ENCODE measurements at regions not wholly inside any gene's neighbourhood (a gene's known extent, or its start where the extent isn't known, plus 50 kb on each side); places are given as distances from the start of the nearest gene placed in this dataset.
"Not testable (repeated sequence)": the region's sequence is repeated elsewhere in the genome, so short reads cannot be mapped to it uniquely, and the experiment has no call there.

DNA sequence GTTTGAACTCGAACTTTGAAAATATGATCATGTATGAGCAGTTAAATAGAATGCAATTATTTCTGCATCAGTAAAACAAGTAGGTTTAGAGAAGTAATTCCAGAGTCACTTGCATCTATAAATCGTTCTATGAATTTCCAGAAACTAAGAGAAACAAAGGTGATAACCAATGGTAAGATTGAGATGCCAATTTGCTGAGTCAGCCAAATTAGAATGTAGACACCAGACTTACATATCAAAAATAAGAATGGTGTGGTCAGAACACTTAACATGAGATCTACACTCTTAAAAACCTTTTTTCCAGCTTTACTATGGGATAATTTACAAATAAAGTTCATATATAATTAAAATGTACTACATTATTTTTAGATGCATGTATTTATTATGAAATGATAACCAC lies 1435.9 kb downstream of the OTOL1 start:
- DNase-seq, result no peak

DNA sequence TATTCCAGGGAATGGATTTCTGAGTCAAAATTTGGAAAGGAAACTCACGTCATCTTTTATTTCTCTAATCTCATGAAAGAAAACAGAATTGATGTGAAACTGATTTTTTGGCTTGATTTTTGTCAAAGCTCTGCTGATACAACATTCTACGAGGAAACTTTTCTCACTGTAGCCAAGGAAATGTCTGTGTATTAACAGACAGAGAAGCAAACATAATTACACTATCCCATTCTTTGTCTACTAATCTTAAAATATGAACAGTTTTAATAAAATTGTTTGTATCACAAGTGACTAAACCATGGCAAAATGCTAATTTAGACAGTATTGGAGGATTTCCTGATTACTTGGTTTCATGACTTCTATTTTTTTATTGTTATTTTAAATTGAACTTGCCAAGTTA lies 1437.0 kb downstream of the OTOL1 start:
- DNase-seq, result no peak

DNA sequence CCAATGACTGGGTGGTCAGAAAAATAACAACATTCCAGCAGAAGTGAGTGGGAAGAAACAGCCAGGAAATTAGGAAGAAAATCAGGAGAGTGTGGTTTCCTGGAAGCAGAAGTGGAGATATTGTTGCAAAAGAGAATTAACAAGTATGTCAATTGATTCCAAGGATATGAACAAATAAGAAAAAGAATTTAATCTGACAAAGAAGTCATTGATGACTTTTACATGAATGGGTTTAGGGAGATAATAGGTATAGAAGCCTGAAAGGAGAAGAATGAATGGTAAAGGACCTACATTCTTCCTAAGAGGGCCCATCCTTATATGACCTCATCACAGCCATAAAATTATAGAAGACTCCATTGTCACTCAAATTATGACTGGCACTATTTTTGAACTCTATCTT lies 1440.1 kb downstream of the OTOL1 start:
- no peak for DNase-seq

DNA sequence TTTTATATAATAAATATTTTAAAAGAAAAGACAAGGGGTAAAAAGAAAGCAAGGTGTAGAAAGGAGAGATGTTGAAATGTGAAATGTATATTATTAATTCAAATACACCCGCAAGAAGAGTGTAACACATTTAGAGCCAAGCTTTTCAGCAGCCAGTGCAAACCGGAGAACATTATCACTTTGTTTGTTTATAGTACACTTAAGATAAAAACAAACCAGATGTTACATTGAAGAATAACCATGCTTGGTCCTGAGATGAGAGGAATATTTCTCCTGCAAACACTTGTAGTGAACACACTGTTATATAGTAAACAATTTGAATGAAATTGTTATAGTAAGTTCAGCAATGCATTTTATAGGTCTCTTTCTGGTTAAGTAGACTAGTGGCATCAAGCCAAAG lies 1441.5 kb downstream of the OTOL1 start:
- no peak for DNase-seq

DNA sequence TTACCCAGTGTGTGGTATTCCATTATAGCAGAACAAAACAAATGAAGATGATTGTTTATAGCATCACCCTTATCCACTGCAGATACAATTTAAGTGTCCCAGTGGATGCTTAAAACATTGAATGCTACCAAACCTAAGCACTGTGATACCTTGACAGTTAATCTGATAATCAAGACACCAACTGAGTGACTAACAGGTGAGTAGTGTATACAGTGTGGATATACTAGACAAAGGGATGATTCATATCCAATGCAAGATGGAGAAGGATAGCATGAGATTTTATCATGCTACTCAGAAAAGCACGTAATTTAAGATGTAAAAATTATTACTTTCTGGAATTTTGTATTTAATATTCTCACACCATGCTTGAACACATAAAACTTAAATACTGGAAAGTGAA lies 1449.0 kb downstream of the OTOL1 start:
- DNase-seq, result no peak

DNA sequence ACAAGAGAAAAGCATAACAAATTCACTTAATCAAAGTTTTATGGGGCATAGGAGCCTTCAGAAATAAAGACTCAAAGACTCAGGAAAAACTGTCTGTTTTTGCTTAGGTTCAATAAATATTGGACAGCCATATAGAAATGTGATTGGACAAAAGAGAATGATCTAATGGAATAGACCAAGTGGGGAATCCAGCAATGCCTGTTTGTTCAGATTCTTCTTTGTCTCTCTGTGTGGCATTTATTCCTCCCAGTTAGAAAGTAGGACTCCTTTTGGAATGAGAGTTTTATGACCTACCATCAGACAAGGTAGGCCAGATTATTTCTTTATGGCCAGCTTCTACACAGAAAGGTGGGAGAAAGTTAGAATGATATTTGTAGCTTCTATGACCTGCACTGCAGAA lies 1460.1 kb downstream of the OTOL1 start:
- no peak for DNase-seq

DNA sequence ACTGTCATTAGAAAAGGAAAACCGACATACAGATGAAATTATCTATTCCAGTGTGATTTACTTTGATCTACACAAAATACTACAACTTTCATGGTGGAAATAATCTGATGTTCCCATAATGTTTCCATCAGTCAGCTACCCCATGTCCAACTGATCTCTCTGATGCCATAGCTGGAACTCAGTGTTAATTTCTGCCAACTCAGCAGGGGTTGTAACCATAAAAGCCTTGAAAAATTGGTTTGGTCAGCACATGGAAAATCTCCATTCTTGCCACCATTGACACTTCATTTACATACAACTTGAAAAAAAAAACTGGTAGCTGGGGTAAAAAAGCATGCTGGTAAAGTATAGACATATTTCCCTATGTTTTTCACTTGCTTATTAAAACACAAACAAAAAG lies 1463.7 kb downstream of the OTOL1 start:
- no peak for DNase-seq

DNA sequence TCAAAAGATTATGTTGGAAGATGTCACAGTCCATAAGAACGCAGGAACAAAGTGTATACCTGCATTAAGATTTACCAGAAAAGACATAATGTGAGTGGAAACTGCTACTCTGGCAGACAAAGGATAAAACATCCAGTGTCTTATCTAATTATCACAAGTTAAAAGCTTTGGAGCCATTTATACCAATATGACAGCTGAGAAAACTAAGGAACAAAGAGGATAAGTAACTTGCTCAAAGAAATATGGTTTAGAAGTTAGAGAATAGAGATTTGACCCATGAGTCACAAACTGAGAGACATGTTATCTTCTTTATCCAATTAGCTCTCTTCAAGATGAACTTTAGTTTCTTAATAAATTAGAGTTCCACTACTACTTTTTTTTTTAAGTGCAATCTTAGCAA lies 1473.7 kb downstream of the OTOL1 start:
- DNase-seq, result no peak

DNA sequence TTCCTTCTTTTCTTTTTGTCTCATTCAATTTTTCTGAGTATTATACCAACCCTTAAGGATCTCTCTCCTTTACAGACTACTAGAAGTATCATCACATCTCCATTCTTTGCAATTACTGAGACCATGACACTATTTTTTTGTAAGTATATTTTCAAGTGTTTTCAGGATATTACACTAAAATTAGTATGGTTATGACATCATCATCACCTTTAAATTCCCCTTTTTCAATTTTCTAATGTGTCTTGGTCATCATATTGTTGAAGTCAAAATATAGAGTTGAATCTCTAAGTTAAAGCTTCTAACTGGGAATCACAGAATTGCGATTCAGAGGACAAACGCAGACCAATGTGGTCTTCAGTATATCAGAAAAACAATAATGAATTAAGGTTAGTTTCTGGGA lies 1475.1 kb downstream of the OTOL1 start:
- no peak for DNase-seq

DNA sequence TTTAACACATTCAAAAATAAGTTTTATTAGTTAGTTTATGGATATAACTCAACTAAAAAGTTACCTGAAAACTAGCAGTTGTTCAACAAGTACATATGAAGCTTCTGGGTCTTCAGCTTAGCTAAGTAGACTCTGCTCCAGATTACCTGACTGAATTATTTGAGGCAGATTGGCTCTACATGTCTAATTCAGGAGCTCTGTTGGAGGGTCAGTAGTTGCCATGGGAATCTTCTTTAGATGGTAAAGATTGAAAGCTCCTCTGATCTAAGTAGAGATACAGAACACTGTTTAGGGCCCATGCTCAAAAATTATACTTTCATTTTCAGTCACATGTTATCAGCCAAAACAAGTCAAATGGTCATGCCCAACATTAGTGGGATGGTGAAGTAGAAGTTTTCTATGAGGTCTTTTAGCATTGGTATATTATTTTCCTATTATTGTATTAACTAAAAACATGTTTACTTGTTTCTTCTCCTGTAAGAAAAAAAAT lies 1476.9 kb downstream of the OTOL1 start:
- DNase-seq, result no peak

DNA sequence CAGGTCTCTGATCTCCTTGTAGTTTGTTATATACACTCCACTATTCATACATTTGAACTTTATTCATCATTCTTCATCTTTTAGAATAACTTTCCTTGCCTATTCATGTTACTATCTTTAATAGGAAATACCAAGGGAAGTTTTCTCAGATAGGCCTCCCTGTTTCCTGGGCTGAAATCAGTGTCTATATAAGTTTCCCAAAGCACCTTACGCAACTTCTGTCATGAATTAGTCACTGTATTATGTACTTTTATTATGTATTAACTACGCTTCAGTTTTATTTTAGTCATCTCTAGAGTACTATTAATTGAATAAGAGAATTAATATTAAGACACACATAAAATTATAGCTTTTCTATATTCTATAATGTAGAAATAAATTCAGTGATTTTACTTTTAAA lies 1481.5 kb downstream of the OTOL1 start:
- no peak for DNase-seq

DNA sequence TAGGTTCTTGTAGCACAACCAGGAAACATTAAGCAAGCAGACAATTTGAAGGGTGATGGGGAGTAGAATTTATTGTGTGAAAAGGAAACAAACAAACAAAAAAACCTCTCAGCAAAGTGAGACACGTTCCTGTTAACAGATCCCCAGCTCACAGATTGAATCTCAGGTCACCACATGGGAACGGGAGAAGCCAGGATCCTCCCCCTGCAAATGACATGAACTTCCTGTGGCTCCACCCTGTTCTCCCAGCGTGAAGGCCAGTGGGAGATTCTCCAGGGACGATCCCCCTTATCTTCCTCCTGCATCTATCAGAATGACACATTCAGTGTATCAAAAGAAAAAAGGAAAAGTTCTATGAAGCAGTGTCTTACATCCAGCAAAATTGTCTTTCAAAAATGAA lies 1488.1 kb downstream of the OTOL1 start:
- DNase-seq, result peak; percentile 3

DNA sequence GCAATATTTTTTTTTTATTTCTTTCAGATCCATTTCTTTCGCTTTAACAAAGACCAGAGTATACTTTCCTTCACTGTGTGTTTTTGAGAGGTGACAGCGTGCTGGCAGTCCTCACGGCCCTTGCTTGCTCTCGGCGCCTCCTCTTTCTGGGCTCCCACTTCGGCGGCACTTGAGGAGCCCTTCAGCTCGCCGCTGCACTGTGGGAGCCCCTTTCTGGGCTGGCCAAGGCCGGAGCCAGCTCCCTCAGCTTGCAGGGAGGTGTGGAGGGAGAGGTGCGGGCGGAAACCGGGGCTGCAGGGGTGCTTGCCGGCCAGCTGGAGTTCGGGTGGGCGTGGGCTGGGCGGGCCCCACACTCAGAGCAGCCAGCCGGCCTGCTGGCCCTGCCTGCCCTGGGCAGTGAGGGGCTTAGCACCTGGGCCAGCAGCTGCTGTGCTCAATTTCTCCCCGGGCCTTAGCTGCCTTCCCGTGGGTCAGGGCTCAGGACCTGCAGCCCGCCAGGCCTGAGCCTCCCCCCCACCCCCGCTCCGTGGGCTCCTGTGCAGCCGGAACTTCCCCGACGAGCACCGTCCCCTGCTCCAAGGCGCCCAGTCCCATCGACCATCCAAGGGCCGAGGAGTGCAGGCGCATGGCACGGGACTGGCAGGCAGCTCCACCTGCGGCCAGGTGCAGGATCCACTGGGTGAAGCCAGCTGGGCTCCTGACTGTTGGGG lies 1490.6 kb downstream of the OTOL1 start:
- DNase-seq, result not testable (repeated sequence)

DNA sequence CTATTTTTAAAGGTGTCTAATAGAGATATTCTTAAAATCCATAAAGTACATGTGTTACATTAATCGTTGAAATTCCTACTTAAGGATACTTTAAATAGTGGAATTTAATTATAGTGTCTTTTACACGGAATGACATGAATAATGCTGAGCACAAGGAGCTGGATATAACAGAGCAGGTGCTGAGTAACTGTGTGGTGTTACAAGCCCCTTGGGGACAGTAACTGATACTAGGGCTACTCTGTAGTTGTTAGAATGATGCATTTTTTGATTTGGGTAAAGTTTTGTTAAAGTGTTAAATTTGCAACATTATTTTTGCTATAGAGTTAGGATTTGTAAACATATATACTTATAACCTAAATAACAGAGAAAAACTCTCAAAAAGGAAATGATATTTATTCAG lies 1496.1 kb downstream of the OTOL1 start:
- DNase-seq, result no peak

DNA sequence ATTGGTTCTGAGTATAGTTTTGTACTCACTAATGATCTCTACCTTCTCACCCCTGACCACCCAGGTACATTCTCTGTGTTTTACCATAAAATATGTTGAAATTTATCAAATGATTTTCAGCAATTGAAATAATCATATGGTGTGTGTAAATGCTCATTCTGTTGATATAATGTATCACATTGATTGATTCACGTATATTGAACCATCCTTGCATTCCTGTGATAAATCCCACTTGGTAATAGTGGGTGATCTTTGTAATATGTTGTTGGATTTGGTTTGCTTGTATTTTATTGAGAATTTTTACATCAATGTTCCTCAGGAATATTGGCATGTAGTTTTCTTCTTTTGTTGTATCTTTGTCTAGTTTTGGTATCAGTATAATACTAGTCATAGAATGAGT lies 1497.6 kb downstream of the OTOL1 start:
- DNase-seq, result no peak

DNA sequence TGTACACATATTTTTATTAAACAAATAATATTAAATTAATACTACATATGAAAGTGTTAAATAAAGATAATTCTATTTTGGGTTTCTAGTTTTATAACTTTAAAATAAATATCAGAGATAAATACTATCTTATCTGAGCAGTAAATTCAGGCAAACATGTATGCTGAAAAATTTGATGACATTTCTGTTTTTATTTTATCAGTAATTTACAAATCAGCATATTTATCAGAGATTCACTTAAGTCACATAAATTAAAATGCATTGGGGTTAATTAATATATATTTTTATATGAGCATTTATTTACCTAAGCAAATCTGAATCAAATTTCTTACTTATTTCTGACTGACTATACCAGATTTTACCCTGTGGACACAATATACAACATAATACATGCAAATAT lies 1499.8 kb downstream of the OTOL1 start:
- no peak for DNase-seq

DNA sequence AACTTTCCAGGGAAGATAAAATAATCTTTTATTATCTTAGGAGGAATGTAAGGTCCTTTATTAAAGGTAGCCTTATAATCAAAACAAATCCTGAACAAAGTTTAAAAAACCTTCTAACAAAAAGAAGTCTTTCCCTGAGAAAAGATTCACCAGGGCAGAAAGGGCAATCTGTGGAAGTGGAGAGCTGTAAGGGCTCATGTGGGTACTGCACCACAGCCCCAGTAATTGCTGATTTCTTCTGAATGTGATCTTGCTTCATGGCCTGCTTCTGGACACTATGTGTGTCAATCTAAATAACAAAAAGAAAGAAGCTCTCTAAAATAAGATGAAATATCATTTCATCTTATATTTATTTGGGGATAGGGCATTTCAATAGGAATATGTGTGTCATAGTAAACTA lies 1501.6 kb downstream of the OTOL1 start:
- DNase-seq, result no peak

DNA sequence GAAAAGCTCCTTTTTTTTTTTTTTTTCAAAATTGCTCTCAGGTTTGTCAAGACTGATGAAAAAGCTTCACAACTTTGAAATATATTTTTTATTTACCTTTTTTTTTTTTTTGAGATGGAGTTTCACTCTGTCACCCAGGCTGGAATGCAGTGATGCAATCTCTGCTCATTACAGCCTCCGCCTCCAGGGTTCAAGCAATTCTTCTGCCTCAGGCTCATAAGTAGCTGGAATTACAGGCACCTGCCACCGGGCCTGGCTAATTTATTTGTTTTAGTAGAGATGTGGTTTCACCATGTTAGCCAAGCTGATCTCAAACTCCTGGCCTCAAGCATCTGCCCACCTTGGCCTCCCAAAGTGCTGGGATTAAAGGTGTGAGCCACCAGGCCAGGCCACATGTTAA lies 1515.0 kb downstream of the OTOL1 start:
- DNase-seq, result no peak

DNA sequence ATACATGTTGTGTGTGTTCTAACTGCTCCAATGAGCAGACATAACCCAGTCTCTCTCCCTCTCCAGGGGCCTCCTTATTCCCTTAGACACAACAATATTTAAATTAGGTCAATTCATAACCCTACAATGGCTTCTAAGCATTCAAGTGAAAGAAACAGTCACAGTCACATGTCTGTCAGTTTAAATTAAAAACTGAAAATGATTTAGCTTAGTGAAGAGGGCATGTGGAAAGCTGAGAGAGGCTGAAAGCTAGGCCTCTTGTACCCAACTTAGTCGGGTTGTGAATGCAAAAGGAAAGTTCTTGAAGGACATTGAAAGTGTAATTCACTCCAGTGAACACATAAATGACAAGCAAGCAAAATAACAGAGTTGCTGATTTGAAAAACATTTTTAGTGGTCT lies 1519.6 kb downstream of the OTOL1 start:
- DNase-seq, result no peak

DNA sequence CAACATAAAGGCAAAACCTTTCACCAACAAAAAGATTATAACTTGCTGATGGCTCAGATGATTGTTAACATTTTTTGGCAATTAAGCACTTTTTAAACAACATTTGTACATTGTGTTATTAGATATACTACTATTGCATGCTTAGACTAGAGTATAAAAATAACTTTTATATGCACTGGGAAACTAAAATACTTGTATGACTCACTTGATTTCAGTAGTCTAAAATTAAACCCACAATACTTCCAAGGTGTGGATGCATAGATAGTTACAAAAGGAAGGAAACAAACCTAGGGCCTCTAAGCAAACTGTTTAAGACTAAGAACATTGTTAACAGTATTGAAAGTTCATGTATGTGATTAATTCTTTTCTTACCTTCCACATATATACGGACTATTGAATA lies 1521.5 kb downstream of the OTOL1 start:
- no peak for DNase-seq

DNA sequence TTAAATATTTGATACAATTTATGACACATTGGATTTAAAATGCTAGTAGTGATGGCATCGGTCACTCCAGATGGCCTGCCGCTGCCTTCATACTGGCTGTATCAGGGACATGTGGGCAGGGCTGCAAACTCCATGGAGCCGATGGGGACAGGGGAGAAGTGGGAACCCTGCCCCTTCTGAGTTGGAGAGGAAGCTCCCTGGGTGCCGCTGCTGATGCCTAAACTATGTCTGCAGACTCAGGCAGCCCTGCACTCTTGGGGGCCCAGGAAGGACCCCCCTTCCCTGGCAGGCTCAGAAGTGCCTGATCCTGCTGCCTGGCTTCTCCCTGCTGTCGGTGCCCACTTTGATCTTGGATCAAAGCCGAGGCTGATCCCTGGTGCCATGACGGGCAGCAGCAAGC lies 1522.1 kb downstream of the OTOL1 start:
- DNase-seq, result no peak

DNA sequence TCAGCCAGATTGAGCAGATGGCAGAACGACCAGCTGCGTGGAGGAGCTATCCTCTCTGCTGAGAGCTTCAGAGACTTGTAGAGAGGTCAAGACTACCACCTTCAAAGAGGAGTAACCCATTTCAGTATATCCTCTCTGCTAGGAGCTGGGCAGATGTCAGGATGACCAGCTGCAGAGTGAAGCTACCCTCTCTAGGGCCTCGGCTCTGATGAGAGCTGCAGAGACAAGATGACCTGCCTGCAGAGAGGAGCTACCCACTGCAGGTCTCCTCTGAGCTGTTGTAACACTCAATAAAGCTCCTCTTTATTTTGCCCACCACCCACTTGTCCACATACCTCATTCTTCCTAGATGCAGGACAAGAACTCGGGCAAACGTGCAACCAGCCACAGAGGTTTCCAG lies 1522.7 kb downstream of the OTOL1 start:
- DNase-seq, result no peak

DNA sequence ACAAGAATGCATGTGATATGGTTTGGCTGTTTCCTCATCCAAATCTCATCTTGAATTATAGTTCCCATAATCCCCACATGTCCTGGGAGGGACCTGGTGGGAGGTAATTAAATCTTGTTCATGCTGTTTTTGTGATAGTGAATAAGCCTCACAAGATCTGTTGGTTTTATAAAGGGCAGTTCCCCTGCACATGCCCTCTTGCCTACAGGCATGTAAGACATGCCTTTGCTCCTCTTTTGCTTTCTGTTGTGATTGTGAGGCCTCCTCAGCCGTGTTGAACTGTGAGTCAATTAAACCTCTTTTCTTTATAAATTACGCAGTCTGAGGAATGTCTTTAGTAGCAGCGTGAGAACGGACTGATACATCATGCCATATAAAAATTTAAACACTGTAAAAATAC lies 1537.0 kb downstream of the OTOL1 start:
- DNase-seq, result no peak

DNA sequence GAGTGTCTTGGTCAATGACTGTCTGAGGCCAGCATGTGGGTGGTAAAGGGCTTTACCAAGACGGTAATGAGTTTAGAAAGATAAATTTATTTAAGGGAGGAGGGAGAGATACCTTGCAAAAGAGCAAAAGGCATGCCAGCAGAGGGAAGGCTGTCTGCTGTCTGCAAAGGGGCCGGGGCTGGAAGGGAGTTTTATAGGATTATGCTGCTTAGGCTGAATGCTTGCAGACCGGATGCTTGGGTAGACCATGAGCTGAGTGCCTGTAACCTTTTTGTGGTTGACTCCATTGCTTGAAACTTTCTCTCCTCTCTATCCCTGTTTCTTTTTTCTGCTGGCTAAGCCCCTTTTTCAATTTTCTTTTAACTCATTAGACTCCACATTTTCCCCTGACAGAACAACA lies 1543.0 kb downstream of the OTOL1 start:
- DNase-seq, result no peak

DNA sequence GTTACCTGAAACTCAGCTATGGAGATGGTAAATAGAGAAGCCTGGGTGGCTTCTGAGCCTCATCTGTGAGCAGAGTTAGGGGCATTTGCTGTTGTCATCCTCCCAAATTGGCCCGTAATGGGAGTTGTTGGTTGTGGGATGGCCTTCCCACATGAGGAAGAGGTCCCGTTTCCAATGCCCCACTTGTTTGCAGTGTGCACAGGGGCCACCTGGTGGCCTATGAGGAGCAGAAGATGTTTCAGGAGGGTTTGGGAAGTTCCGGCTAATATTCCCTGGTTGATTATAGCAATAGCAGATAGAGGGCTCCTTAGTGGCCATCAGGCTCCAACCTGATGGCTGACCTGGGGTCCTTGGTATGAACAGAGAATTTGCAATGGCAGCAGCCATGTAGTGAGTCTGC lies 1546.5 kb downstream of the OTOL1 start:
- DNase-seq, result no peak

Data from fibroblast of skin of back (primary cell).